Mesenchymal stem cell (in vitro differentiated cells and primary cell): ENCODE measurements at regions not wholly inside any gene's neighbourhood (a gene's known extent, or its start where the extent isn't known, plus 50 kb on each side); places are given as distances from the start of the nearest gene placed in this dataset.

Experiments
- DNase-seq: peaks from one replicate; pipeline ENCODE4 v3.0.0-alpha.2; 2013
- H2AFZ ChIP-seq: one replicate; pipeline ENCODE4 v1.6.1; 2013; ENCODE audit warnings: low read depth, mild to moderate bottlenecking, control low read depth, inconsistent platforms, low read length, moderate library complexity
- H2AK5ac ChIP-seq: 2 replicates; pipeline ENCODE4 v1.6.1; 2013; ENCODE audit warnings: low read length, moderate library complexity, mild to moderate bottlenecking, inconsistent platforms; ENCODE audit not compliant: severe bottlenecking
- H2BK120ac ChIP-seq: one replicate; pipeline ENCODE4 v1.6.1; 2013; ENCODE audit warnings: low read depth, mild to moderate bottlenecking, inconsistent platforms, low read length, moderate library complexity
- H2BK12ac ChIP-seq, 2 experiments: one replicate each; pipeline ENCODE4 v1.6.1; 2013; ENCODE audit warnings: inconsistent platforms in 2 of 2, low read length in 2 of 2, mild to moderate bottlenecking in 2 of 2, moderate library complexity in 2 of 2, control low read depth in 1 of 2
- H2BK15ac ChIP-seq: one replicate; pipeline ENCODE4 v1.6.1; 2013; ENCODE audit warnings: mild to moderate bottlenecking, low read depth, inconsistent platforms; ENCODE audit not compliant: poor library complexity, severe bottlenecking
- H2BK5ac ChIP-seq: 2 replicates; pipeline ENCODE4 v1.6.1; 2013; ENCODE audit warnings: low read depth, mild to moderate bottlenecking, low read length, control low read depth, inconsistent platforms; ENCODE audit not compliant: poor library complexity, severe bottlenecking
- H3K14ac ChIP-seq, 2 experiments: one replicate each; pipeline ENCODE4 v1.6.1; 2013; ENCODE audit warnings: inconsistent platforms in 2 of 2, low read length in 2 of 2, control low read depth in 1 of 2, mild to moderate bottlenecking in 1 of 2, moderate library complexity in 1 of 2
- H3K18ac ChIP-seq, 2 experiments: one replicate each; pipeline ENCODE4 v1.6.1; 2013; ENCODE audit warnings: inconsistent platforms in 2 of 2, low read length in 2 of 2, control low read depth in 1 of 2, low read depth in 1 of 2, mild to moderate bottlenecking in 1 of 2
- H3K23ac ChIP-seq, 2 experiments: one replicate each; pipeline ENCODE4 v1.6.1; 2013; ENCODE audit warnings: inconsistent platforms in 2 of 2, low read length in 2 of 2, mild to moderate bottlenecking in 2 of 2, moderate library complexity in 2 of 2, control low read depth in 1 of 2
- H3K27ac ChIP-seq: 2 replicates; pipeline ENCODE4 v1.5.1; 2013; ENCODE audit warnings: mild to moderate bottlenecking, moderate library complexity, low read length, control low read depth, inconsistent platforms; ENCODE audit not compliant: poor library complexity, severe bottlenecking
- H3K27me3 ChIP-seq, 2 experiments: 2 replicates each; pipeline versions ENCODE4 v1.6.1 to v1.7.0; 2013; ENCODE audit warnings: low read length in 2 of 2, mild to moderate bottlenecking in 2 of 2, moderate library complexity in 2 of 2, control low read depth in 1 of 2, inconsistent platforms in 1 of 2; ENCODE audit not compliant: control insufficient read depth in 1 of 2, insufficient read depth in 1 of 2
- H3K36me3 ChIP-seq, 2 experiments: 2 replicates each; pipeline versions ENCODE4 v1.6.1 to v1.7.0; 2013; ENCODE audit warnings: low read length in 2 of 2, control low read depth in 1 of 2, inconsistent platforms in 1 of 2, low read depth in 1 of 2, mild to moderate bottlenecking in 1 of 2; ENCODE audit not compliant: insufficient read depth in 2 of 2, control insufficient read depth in 1 of 2
- H3K4ac ChIP-seq, 2 experiments: one replicate each; pipeline ENCODE4 v1.6.1; 2013; ENCODE audit warnings: inconsistent platforms in 2 of 2, low read length in 2 of 2, mild to moderate bottlenecking in 2 of 2, moderate library complexity in 2 of 2, control low read depth in 1 of 2, low read depth in 1 of 2
- H3K4me1 ChIP-seq: 2 replicates; pipeline ENCODE4 v1.6.1; 2013; ENCODE audit warnings: low read depth, low read length, control low read depth; ENCODE audit not compliant: control insufficient read depth, insufficient read depth
- H3K4me2 ChIP-seq: 2 replicates; pipeline ENCODE4 v1.6.1; 2013; ENCODE audit warnings: low read length, mild to moderate bottlenecking, inconsistent platforms; ENCODE audit not compliant: poor library complexity, severe bottlenecking
- H3K4me3 ChIP-seq, 2 experiments: 2 replicates each; pipeline versions ENCODE4 v1.5.1 to v1.7.0; 2013; ENCODE audit warnings: low read length in 2 of 2, mild to moderate bottlenecking in 2 of 2, control low read depth in 1 of 2, low read depth in 1 of 2; ENCODE audit not compliant: insufficient read depth in 1 of 2
- H3K79me1 ChIP-seq: replicated peaks from 2 replicates; pipeline ENCODE4 v1.6.1; 2013; ENCODE audit warnings: mild to moderate bottlenecking, control low read depth, low read length, inconsistent platforms; ENCODE audit not compliant: poor library complexity, severe bottlenecking
- H3K9ac ChIP-seq: 2 replicates; pipeline ENCODE4 v1.7.0; 2013; ENCODE audit warnings: mild to moderate bottlenecking, low read length, moderate library complexity
- H3K9me3 ChIP-seq: 2 replicates; pipeline ENCODE4 v1.7.0; 2013; ENCODE audit warnings: mild to moderate bottlenecking, low read length; ENCODE audit not compliant: control insufficient read depth
- H4K8ac ChIP-seq: one replicate; pipeline ENCODE4 v1.6.1; 2013; ENCODE audit warnings: inconsistent platforms, mild to moderate bottlenecking, low read length, moderate library complexity
- H4K91ac ChIP-seq: one replicate; pipeline ENCODE4 v1.6.1; 2013; ENCODE audit warnings: mild to moderate bottlenecking, low read length, inconsistent platforms
- WGBS: methylation state at CpG from one replicate; pipeline ENCODE4 v1.1.7; 2013; ENCODE audit warnings: mixed read lengths; 5-methylcytosine and 5-hydroxymethylcytosine counted together

DNA sequence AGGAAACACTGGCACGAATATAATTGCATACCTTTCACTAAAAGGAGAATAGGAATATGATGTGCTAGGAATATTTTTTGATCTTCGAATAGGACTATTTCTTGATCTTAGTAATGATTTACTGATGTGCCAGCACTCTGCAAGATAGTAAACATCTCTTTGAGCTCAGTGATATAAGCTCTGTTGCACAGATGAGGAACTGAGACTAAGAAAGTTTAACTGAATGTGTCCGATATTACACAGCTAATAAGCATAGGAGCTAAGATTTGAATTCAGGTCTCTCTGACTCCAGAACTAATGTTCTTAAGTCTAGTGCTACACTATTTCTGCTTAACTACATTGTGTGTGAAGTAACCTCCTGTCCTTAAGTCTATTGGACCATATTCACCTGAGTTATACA is 98.4 kb upstream of the PTPRZ1 start:
- Histone ChIP-seq H2AK5ac (no peak overlapping the region), H3K23ac (no peak overlapping the region), H4K91ac (no peak overlapping the region), H3K18ac (no peak overlapping the region), H3K27me3 (no peaks in the 10 kb centered on the region), H3K4ac (no peak overlapping the region), H3K9ac (no peak overlapping the region), H3K79me1 (no peaks in the 10 kb centered on the region), H3K14ac (no peak overlapping the region), H3K4me2 (no peak overlapping the region), H2BK5ac (no peak overlapping the region), H2BK120ac (no peak overlapping the region), H2BK15ac (no peak overlapping the region), H2BK12ac (no peak overlapping the region), H2AFZ (no peak overlapping the region), H3K9me3 (no peaks in the 10 kb centered on the region), H3K36me3 (no peaks in the 10 kb centered on the region), H3K27ac (no peak overlapping the region), H3K4me1 (no peaks in the 10 kb centered on the region), H4K8ac (no peak overlapping the region), H3K4me3 (no peak overlapping the region)
- WGBS: 85% methylated on average over 1 of the region's 3 CpGs
- no peak for DNase-seq

DNA sequence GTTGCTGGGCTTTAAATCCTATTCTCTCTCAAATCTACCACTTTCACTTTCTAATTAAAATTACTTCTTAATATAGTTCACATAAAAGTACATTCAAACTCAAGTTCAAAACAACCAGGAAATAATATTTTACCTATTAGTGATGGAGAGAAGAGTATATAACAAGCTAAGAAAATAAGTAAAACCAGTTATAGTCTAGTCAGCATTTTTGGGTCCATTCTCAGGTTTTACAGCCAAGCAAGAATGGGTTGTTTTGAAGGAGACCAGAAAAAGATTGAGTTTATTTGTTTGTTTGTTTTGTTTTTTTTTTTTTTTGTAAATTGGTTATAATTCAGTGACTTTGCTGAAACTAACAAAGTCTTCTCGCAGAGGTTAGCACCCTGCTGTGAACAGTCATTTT is 106.3 kb upstream of the PTPRZ1 start:
- Histone ChIP-seq H2AFZ (no peak overlapping the region), H2BK12ac (no peak overlapping the region), H3K4me3 (no peak overlapping the region), H3K27ac (no peak overlapping the region), H4K91ac (no peak overlapping the region), H2BK15ac (no peak overlapping the region), H2BK120ac (no peak overlapping the region), H3K79me1 (no peaks in the 10 kb centered on the region), H4K8ac (no peak overlapping the region), H3K4me2 (no peak overlapping the region), H3K27me3 (no peaks in the 10 kb centered on the region), H3K14ac (no peak overlapping the region), H3K4me1 (no peaks in the 10 kb centered on the region), H3K9ac (no peak overlapping the region), H3K36me3 (no peaks in the 10 kb centered on the region), H2AK5ac (no peak overlapping the region), H2BK5ac (no peak overlapping the region), H3K9me3 (no peaks in the 10 kb centered on the region), H3K23ac (no peak overlapping the region), H3K18ac (no peak overlapping the region), H3K4ac (no peak overlapping the region)
- no peak for DNase-seq
- no CpG with 5 or more reads among the region's 1 CpG for WGBS

DNA sequence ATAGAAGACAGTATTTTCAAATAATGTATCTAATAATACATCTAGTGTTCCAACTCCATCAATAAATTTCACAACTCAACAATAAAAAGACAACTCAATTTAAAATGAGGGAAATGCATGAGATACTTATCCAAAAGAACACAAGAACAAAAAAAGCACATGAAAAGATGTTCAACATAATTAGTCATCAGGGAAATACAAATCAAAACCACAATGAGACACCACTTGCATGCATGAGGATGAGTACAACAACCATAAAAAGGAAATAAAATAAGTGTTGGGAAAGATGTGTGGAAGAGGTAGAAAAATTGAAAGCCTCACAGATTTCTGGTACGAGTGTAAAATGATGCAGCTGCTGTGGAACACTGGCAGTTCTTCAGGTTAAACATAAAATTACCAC is 111.6 kb upstream of the PTPRZ1 start:
- H3K4me1 ChIP-seq: no peaks in the 10 kb centered on the region
- H2BK5ac ChIP-seq: no peak overlapping the region
- H3K9ac ChIP-seq: no peak overlapping the region
- 80% methylated on average over 1 of the region's 1 CpG for WGBS
- no peaks in the 10 kb centered on the region for H3K36me3 ChIP-seq
- no peak overlapping the region for H3K4me2 ChIP-seq
- no peaks in the 10 kb centered on the region for H3K79me1 ChIP-seq
- H3K23ac ChIP-seq: no peak overlapping the region
- H3K27me3 ChIP-seq: no peaks in the 10 kb centered on the region
- no peak overlapping the region for H3K4me3 ChIP-seq
- no peak overlapping the region for H4K8ac ChIP-seq
- H3K14ac ChIP-seq: no peak overlapping the region
- no peak overlapping the region for H2BK12ac ChIP-seq
- H2BK15ac ChIP-seq: no peak overlapping the region
- no peak overlapping the region for H3K27ac ChIP-seq
- H3K9me3 ChIP-seq: no peaks in the 10 kb centered on the region
- no peak overlapping the region for H2AFZ ChIP-seq
- no peak overlapping the region for H3K18ac ChIP-seq
- no peak overlapping the region for H2BK120ac ChIP-seq
- H2AK5ac ChIP-seq: no peak overlapping the region
- no peak overlapping the region for H4K91ac ChIP-seq
- no peak for DNase-seq
- H3K4ac ChIP-seq: no peak overlapping the region

DNA sequence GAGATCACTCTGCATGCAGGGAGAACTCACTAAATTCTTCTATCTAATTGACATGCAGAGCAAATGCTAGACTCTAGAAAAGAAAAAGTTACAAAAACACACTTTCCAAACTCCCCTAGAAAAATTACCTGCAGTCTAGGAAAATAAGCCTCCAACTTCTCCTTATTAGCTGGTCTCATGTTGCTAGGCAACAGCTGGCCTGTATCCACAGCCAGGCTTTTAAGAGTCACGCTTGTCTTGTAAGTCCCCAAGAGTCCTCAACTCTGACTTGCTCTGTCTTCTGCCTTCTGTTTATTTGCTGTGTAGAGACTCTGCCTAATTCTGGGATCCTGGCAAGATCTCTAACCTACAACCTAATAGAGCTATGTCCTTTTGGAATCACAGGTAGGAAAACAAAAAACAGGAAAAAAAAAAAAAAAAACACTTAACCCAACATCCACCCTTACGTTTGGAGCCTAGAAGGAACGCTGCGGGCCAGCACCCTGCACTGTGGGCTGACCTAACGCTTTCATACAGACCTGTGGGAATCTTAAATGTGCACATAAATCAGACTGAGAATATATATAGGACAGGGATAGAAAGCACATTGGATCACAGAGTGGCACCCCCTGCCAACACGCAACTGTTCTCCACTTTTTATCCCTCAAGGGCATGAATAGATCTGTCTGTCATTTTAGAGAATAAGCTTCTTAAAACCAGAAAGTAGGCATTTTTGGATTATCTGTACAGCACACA is 117.0 kb upstream of the PTPRZ1 start:
- no peak overlapping the region for H3K14ac ChIP-seq
- 67% methylated on average over 2 of the region's 6 CpGs for WGBS
- no peak overlapping the region for H3K4me2 ChIP-seq
- no peak overlapping the region for H2AFZ ChIP-seq
- H3K79me1 ChIP-seq: no peaks in the 10 kb centered on the region
- H3K27ac ChIP-seq: no peak overlapping the region
- H3K9ac ChIP-seq: no peak overlapping the region
- no peak overlapping the region for H3K4me3 ChIP-seq
- H3K18ac ChIP-seq: no peak overlapping the region
- no peak overlapping the region for H2BK120ac ChIP-seq
- DNase-seq: no peak
- no peaks in the 10 kb centered on the region for H3K9me3 ChIP-seq
- no peak overlapping the region for H2AK5ac ChIP-seq
- H2BK15ac ChIP-seq: no peak overlapping the region
- H3K4ac ChIP-seq: no peak overlapping the region
- no peaks in the 10 kb centered on the region for H3K4me1 ChIP-seq
- H3K23ac ChIP-seq: no peak overlapping the region
- no peak overlapping the region for H2BK12ac ChIP-seq
- H4K8ac ChIP-seq: no peak overlapping the region
- H4K91ac ChIP-seq: no peak overlapping the region
- H2BK5ac ChIP-seq: no peak overlapping the region
- peaks cover 5 to 16% of the 10 kb centered on the region in 2 experiments for H3K27me3 ChIP-seq
- H3K36me3 ChIP-seq: no peaks in the 10 kb centered on the region
